ENCODE measurements at regions not wholly inside any gene's neighbourhood (a gene's known extent, or its start where the extent isn't known, plus 50 kb on each side); places are given as distances from the start of the nearest gene placed in this dataset.

DNA sequence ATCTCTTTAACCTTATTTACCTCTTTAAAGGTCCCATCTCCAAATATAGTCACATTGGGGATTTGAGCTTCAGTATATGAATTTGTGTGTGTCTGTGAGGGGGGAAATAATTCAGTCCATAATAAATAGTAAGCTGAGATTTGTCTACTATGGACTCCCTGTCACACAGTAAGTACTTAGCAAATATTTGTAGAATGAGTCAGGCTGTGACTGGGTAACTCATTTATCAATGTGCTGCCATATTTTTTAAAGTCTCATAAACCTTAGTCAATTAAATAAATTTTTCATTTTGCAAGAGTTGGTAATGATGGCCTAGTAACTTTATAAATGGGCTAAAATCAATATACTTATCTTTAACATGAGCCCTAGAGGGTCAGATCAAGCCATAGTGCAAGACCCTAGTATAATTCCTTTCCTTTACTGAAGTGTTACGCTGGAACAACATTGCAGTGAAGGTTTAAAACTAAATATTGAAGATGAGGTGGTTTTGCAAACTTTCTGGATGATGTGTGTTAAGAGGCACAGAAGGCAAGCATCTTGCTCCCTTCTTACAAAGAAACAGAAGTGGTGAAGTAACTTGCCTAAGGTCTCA is 305.1 kb downstream of the KCNRG start:
- peak; percentile 38 for DNase-seq (ENCODE audit: low spot score)

DNA sequence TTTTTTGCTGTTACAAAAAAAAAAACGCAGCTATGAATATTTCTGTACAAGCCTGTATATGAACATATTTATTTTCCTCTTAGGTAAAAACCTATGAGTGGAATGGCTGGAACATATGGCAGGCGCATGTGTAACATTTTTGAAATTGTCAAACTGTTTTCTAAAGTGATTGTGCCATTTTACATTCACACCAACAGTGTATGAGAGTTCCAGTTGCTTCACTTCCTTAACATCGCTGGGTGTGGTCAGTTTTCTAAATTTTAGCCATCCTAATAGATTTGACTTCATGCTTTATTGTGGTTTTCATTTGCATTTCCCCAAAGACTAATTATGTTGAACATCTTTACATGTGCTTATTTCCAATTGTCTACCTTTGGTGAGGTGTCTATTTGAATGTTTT is 306.8 kb downstream of the KCNRG start:
- H3K9me3 ChIP-seq (ENCODE audit: low read depth): no peaks in the 10 kb centered on the region
- H2AFZ ChIP-seq: no peak overlapping the region
- no peaks in the 10 kb centered on the region for H3K79me2 ChIP-seq
- TF ChIP-seq EZH2phosphoT487 (IDR thresholded peaks at IDR 0.05; ENCODE audit: low read depth, severe bottlenecking, unreplicated experiment) (no peak), EZH2 (IDR thresholded peaks at IDR 0.05; ENCODE audit: borderline replicate concordance) (no peak)
- TF ChIP-seq, protein P1, sequence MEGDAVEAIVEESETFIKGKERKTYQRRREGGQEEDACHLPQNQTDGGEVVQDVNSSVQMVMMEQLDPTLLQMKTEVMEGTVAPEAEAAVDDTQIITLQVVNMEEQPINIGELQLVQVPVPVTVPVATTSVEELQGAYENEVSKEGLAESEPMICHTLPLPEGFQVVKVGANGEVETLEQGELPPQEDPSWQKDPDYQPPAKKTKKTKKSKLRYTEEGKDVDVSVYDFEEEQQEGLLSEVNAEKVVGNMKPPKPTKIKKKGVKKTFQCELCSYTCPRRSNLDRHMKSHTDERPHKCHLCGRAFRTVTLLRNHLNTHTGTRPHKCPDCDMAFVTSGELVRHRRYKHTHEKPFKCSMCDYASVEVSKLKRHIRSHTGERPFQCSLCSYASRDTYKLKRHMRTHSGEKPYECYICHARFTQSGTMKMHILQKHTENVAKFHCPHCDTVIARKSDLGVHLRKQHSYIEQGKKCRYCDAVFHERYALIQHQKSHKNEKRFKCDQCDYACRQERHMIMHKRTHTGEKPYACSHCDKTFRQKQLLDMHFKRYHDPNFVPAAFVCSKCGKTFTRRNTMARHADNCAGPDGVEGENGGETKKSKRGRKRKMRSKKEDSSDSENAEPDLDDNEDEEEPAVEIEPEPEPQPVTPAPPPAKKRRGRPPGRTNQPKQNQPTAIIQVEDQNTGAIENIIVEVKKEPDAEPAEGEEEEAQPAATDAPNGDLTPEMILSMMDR (IDR thresholded peaks at IDR 0.05; ENCODE audit: poor library complexity): no peak
- no peaks in the 10 kb centered on the region for H3K36me3 ChIP-seq (replicated peaks; ENCODE audit: insufficient read depth, low read depth)
- no peak overlapping the region for H3K4me3 ChIP-seq
- H3K9me2 ChIP-seq (replicated peaks; ENCODE audit: insufficient read depth): no peaks in the 10 kb centered on the region
- no peak overlapping the region for H3K4me2 ChIP-seq
- 77% methylated on average over 3 of the region's 3 CpGs for WGBS (ENCODE audit: low lambda C conversion rate, missing lambda C conversion rate)
- H3K4me1 ChIP-seq (ENCODE audit: insufficient read depth): peaks cover 23% of the 10 kb centered on the region
- no peaks in the 10 kb centered on the region for H3K27me3 ChIP-seq
- H3K27ac ChIP-seq: no peak overlapping the region
- DNase-seq (ENCODE audit: low spot score): no peak
- H4K20me1 ChIP-seq (ENCODE audit: insufficient read depth, poor library complexity, severe bottlenecking): no peaks in the 10 kb centered on the region

More for the DNA sequence above, 305.1 kb downstream of the KCNRG start:
- H3K36me3 ChIP-seq (replicated peaks; ENCODE audit: insufficient read depth, low read depth): no peaks in the 10 kb centered on the region
- peaks cover 18% of the 10 kb centered on the region for H3K4me1 ChIP-seq (ENCODE audit: insufficient read depth)
- no peaks in the 10 kb centered on the region for H3K9me3 ChIP-seq (ENCODE audit: low read depth)
- peak overlapping the region; percentile 7 for H2AFZ ChIP-seq
- 0% methylated on average over 1 of the region's 1 CpG for WGBS (ENCODE audit: low lambda C conversion rate, missing lambda C conversion rate)
- H3K9me2 ChIP-seq (replicated peaks; ENCODE audit: insufficient read depth): no peaks in the 10 kb centered on the region
- peak overlapping the region; percentile 93 for H3K27ac ChIP-seq
- H3K27me3 ChIP-seq: no peaks in the 10 kb centered on the region
- no peak overlapping the region for H3K4me2 ChIP-seq
- TF ChIP-seq EZH2phosphoT487 (IDR thresholded peaks at IDR 0.05; ENCODE audit: low read depth, severe bottlenecking, unreplicated experiment) (no peak), EZH2 (IDR thresholded peaks at IDR 0.05; ENCODE audit: borderline replicate concordance) (no peak)
- TF ChIP-seq, protein P1 (IDR thresholded peaks at IDR 0.05; ENCODE audit: poor library complexity): no peak
- no peak overlapping the region for H3K4me3 ChIP-seq
- no peaks in the 10 kb centered on the region for H4K20me1 ChIP-seq (ENCODE audit: insufficient read depth, poor library complexity, severe bottlenecking)
- no peaks in the 10 kb centered on the region for H3K79me2 ChIP-seq

DNA sequence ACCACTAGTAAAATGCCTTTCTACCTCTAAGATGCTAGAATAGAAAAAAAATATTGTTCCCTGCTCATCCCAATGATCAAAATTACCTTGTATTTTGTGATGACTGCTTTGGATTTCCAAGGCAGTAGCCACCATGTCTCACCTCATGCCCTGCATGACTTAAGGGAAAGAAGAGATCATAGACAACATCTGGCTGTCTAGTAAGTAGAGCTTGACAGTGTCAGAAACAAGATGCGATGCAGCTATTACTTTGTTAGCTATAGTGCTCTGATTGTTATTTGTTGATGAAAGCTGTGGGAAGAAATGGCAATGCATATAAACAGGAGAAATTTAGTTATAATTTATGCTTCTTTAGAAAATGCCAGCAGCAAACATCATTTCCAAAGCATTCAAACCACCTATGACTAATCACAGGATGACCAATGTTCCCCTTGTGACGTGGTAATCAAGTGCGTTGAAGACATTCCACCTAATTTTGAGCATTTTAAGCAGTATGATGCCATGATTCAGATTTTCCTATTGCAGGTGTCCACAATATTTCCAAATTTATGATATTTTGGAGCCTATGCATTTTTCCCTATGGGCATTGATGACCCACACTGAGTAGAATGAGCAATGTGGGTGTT is 308.3 kb downstream of the KCNRG start:
- TF ChIP-seq EZH2phosphoT487 (IDR thresholded peaks at IDR 0.05; ENCODE audit: low read depth, severe bottlenecking, unreplicated experiment): no peak
- no peak for TF ChIP-seq EZH2 (IDR thresholded peaks at IDR 0.05; ENCODE audit: borderline replicate concordance)
- TF ChIP-seq, protein P1 (IDR thresholded peaks at IDR 0.05; ENCODE audit: poor library complexity): no peak
- no peaks in the 10 kb centered on the region for H3K9me2 ChIP-seq (replicated peaks; ENCODE audit: insufficient read depth)
- 93% methylated on average over 3 of the region's 3 CpGs for WGBS (ENCODE audit: low lambda C conversion rate, missing lambda C conversion rate)
- DNase-seq (ENCODE audit: low spot score): no peak
- peaks cover 29% of the 10 kb centered on the region for H3K4me1 ChIP-seq (ENCODE audit: insufficient read depth)
- no peak overlapping the region for H3K4me3 ChIP-seq
- H3K9me3 ChIP-seq (ENCODE audit: low read depth): no peaks in the 10 kb centered on the region
- H4K20me1 ChIP-seq (ENCODE audit: insufficient read depth, poor library complexity, severe bottlenecking): no peaks in the 10 kb centered on the region
- no peak overlapping the region for H3K4me2 ChIP-seq
- no peaks in the 10 kb centered on the region for H3K36me3 ChIP-seq (replicated peaks; ENCODE audit: insufficient read depth, low read depth)
- no peaks in the 10 kb centered on the region for H3K27me3 ChIP-seq
- no peak overlapping the region for H2AFZ ChIP-seq
- no peak overlapping the region for H3K27ac ChIP-seq
- no peaks in the 10 kb centered on the region for H3K79me2 ChIP-seq

Data from hepatocyte (in vitro differentiated cells).